GM23338 (cell line): ENCODE measurements at regions not wholly inside any gene's neighbourhood (a gene's known extent, or its start where the extent isn't known, plus 50 kb on each side); places are given as distances from the start of the nearest gene placed in this dataset.

ENCODE experiments used
- CREB1 ChIP-seq: fragments of 250-450 bp; sonication (Bioruptor Pico); IDR thresholded peaks from 2 replicates; pipeline ENCODE4 v1.5.0; 2020; ENCODE audit warnings: low read depth, mild to moderate bottlenecking, moderate library complexity
- EZH2 ChIP-seq: fragments of 200-600 bp; sonication (generic); IDR thresholded peaks from one replicate; pipeline ENCODE4 v1.8.0; 2017; ENCODE audit warnings: antibody characterized with exemption, mild to moderate bottlenecking, low read depth; ENCODE audit not compliant: unreplicated experiment
- EZH2phosphoT487 ChIP-seq: fragments of 200-600 bp; sonication (generic); IDR thresholded peaks from one replicate; pipeline ENCODE4 v1.8.1; 2018; ENCODE audit warnings: antibody characterized with exemption; ENCODE audit not compliant: unreplicated experiment
- JUNB ChIP-seq: IDR thresholded peaks from one replicate; pipeline ENCODE4 v1.6.1; 2016; ENCODE audit warnings: antibody characterized with exemption; ENCODE audit not compliant: unreplicated experiment
- NANOG ChIP-seq: IDR thresholded peaks from 2 replicates; pipeline ENCODE4 v1.6.1; 2016; ENCODE audit warnings: antibody characterized with exemption, borderline replicate concordance
- POLR2AphosphoS5 ChIP-seq: IDR thresholded peaks from 2 replicates; pipeline ENCODE4 v1.6.1; 2016; ENCODE audit warnings: antibody characterized with exemption, low read depth
- TF ChIP-seq, protein P1 (sequence below), 2 experiments: fragments of 200-600 bp in 1 of 2; sonication (generic) in 1 of 2; conservative IDR thresholded peaks; 2 replicates each; pipeline versions ENCODE4 v1.5.1 to v1.6.1; 2016 to 2017; ENCODE audit warnings: antibody characterized with exemption in 2 of 2, low read depth in 2 of 2, mild to moderate bottlenecking in 2 of 2, moderate library complexity in 1 of 2
- TF ChIP-seq, protein P2 (sequence below): IDR thresholded peaks from one replicate; pipeline ENCODE4 v1.6.1; 2018; ENCODE audit warnings: antibody characterized with exemption; ENCODE audit not compliant: unreplicated experiment
- TF ChIP-seq, protein P3 (sequence below): IDR thresholded peaks from 2 replicates; pipeline ENCODE4 v1.6.1; 2016; ENCODE audit warnings: antibody characterized with exemption
- TF ChIP-seq, protein P4 (sequence below): fragments of 250-450 bp; sonication (Bioruptor Pico); IDR thresholded peaks from 2 replicates; pipeline ENCODE4 v1.5.0; 2020; ENCODE audit warnings: mild to moderate bottlenecking, moderate library complexity

DNA sequence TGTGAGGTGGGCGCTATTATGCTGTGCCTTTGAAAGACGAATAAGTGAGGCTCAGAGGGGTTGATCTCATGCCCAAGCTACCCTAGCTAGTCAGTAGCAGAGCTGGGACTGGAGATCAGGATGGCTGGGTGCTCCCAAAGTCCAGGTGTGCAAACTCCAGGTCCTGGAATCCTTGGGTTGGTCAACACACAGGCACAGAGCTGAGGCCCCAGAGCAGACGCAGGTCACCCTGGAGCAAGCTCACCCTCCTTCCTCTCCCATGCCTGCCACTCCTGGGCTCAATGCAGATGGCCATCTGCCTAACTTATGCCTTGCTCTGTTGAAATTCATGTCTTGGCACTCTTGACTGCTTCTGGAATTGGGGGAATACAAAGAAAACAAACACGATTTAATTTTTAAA is 587.2 kb downstream of the PTPRU start:
- TF ChIP-seq, protein P1, sequence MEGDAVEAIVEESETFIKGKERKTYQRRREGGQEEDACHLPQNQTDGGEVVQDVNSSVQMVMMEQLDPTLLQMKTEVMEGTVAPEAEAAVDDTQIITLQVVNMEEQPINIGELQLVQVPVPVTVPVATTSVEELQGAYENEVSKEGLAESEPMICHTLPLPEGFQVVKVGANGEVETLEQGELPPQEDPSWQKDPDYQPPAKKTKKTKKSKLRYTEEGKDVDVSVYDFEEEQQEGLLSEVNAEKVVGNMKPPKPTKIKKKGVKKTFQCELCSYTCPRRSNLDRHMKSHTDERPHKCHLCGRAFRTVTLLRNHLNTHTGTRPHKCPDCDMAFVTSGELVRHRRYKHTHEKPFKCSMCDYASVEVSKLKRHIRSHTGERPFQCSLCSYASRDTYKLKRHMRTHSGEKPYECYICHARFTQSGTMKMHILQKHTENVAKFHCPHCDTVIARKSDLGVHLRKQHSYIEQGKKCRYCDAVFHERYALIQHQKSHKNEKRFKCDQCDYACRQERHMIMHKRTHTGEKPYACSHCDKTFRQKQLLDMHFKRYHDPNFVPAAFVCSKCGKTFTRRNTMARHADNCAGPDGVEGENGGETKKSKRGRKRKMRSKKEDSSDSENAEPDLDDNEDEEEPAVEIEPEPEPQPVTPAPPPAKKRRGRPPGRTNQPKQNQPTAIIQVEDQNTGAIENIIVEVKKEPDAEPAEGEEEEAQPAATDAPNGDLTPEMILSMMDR (conservative IDR thresholded peaks at IDR 0.05; ENCODE audit: low read depth in 2 of 2): no peak
- TF ChIP-seq NANOG (no peak), POLR2AphosphoS5 (no peak), EZH2 (no peak), EZH2phosphoT487 (no peak), JUNB (no peak), CREB1 (CRISPR knock-in tag) (no peak)
- TF ChIP-seq, protein P2, sequence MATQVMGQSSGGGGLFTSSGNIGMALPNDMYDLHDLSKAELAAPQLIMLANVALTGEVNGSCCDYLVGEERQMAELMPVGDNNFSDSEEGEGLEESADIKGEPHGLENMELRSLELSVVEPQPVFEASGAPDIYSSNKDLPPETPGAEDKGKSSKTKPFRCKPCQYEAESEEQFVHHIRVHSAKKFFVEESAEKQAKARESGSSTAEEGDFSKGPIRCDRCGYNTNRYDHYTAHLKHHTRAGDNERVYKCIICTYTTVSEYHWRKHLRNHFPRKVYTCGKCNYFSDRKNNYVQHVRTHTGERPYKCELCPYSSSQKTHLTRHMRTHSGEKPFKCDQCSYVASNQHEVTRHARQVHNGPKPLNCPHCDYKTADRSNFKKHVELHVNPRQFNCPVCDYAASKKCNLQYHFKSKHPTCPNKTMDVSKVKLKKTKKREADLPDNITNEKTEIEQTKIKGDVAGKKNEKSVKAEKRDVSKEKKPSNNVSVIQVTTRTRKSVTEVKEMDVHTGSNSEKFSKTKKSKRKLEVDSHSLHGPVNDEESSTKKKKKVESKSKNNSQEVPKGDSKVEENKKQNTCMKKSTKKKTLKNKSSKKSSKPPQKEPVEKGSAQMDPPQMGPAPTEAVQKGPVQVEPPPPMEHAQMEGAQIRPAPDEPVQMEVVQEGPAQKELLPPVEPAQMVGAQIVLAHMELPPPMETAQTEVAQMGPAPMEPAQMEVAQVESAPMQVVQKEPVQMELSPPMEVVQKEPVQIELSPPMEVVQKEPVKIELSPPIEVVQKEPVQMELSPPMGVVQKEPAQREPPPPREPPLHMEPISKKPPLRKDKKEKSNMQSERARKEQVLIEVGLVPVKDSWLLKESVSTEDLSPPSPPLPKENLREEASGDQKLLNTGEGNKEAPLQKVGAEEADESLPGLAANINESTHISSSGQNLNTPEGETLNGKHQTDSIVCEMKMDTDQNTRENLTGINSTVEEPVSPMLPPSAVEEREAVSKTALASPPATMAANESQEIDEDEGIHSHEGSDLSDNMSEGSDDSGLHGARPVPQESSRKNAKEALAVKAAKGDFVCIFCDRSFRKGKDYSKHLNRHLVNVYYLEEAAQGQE: no peak
- TF ChIP-seq, protein P3, sequence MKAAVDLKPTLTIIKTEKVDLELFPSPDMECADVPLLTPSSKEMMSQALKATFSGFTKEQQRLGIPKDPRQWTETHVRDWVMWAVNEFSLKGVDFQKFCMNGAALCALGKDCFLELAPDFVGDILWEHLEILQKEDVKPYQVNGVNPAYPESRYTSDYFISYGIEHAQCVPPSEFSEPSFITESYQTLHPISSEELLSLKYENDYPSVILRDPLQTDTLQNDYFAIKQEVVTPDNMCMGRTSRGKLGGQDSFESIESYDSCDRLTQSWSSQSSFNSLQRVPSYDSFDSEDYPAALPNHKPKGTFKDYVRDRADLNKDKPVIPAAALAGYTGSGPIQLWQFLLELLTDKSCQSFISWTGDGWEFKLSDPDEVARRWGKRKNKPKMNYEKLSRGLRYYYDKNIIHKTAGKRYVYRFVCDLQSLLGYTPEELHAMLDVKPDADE: no peak
- TF ChIP-seq, protein P4, sequence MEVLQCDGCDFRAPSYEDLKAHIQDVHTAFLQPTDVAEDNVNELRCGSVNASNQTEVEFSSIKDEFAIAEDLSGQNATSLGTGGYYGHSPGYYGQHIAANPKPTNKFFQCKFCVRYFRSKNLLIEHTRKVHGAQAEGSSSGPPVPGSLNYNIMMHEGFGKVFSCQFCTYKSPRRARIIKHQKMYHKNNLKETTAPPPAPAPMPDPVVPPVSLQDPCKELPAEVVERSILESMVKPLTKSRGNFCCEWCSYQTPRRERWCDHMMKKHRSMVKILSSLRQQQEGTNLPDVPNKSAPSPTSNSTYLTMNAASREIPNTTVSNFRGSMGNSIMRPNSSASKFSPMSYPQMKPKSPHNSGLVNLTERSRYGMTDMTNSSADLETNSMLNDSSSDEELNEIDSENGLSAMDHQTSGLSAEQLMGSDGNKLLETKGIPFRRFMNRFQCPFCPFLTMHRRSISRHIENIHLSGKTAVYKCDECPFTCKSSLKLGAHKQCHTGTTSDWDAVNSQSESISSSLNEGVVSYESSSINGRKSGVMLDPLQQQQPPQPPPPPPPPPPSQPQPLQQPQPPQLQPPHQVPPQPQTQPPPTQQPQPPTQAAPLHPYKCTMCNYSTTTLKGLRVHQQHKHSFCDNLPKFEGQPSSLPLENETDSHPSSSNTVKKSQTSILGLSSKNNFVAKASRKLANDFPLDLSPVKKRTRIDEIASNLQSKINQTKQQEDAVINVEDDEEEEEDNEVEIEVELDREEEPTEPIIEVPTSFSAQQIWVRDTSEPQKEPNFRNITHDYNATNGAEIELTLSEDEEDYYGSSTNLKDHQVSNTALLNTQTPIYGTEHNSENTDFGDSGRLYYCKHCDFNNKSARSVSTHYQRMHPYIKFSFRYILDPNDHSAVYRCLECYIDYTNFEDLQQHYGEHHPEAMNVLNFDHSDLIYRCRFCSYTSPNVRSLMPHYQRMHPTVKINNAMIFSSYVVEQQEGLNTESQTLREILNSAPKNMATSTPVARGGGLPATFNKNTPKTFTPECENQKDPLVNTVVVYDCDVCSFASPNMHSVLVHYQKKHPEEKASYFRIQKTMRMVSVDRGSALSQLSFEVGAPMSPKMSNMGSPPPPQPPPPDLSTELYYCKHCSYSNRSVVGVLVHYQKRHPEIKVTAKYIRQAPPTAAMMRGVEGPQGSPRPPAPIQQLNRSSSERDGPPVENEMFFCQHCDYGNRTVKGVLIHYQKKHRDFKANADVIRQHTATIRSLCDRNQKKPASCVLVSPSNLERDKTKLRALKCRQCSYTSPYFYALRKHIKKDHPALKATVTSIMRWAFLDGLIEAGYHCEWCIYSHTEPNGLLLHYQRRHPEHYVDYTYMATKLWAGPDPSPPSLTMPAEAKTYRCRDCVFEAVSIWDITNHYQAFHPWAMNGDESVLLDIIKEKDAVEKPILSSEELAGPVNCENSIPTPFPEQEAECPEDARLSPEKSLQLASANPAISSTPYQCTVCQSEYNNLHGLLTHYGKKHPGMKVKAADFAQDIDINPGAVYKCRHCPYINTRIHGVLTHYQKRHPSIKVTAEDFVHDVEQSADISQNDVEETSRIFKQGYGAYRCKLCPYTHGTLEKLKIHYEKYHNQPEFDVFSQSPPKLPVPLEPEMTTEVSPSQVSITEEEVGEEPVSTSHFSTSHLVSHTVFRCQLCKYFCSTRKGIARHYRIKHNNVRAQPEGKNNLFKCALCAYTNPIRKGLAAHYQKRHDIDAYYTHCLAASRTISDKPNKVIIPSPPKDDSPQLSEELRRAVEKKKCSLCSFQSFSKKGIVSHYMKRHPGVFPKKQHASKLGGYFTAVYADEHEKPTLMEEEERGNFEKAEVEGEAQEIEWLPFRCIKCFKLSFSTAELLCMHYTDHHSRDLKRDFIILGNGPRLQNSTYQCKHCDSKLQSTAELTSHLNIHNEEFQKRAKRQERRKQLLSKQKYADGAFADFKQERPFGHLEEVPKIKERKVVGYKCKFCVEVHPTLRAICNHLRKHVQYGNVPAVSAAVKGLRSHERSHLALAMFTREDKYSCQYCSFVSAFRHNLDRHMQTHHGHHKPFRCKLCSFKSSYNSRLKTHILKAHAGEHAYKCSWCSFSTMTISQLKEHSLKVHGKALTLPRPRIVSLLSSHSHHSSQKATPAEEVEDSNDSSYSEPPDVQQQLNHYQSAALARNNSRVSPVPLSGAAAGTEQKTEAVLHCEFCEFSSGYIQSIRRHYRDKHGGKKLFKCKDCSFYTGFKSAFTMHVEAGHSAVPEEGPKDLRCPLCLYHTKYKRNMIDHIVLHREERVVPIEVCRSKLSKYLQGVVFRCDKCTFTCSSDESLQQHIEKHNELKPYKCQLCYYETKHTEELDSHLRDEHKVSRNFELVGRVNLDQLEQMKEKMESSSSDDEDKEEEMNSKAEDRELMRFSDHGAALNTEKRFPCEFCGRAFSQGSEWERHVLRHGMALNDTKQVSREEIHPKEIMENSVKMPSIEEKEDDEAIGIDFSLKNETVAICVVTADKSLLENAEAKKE (CRISPR knock-in tag): no peak
